Heart left ventricle (tissue), 13 donors: ENCODE measurements at regions not wholly inside any gene's neighbourhood (a gene's known extent, or its start where the extent isn't known, plus 50 kb on each side); places are given as distances from the start of the nearest gene placed in this dataset.

Experiments
- CTCF ChIP-seq, 12 donors: fragments of 200-600 bp; sonication (generic) in 4 of 12; IDR thresholded peaks; one replicate each; pipeline versions ENCODE4 v1.5.0 to v1.8.0; 2018 to 2022; ENCODE audit warnings: antibody characterized with exemption in 12 of 12, mild to moderate bottlenecking in 5 of 12
- POLR2A ChIP-seq, 2 donors: fragments of 450-650 bp; IDR thresholded peaks; one replicate each; pipeline ENCODE4 v1.6.1; 2017; ENCODE audit warnings: antibody characterized with exemption in 2 of 2, mild to moderate bottlenecking in 2 of 2, moderate library complexity in 2 of 2
- donor health status: ischemic (EF 13 %, LVEDD 7.1; RV severe dilation, severe dysfunction).
- donor health status: DM: no; HTN: yes; CAD: no.
- donor health status: DM: no; HTN: no; CAD: no.
- donor health status: ischemic (EF 25% LVEDD 6.9; RV normal size, moderate dysfunction).
- donor health status: ischemic (EF 25% LVEDD 5.7; RV mildly dilated, moderate dysfunction).
- donor health status: ischemic (EF 35%, LVEDD 5.7; RV mildly dilated, moderate dysfunction).
- donor health status: nonischemic (EF 11% LVEDD 7.7; RV severe dilation, severe dysfunction).
- donor health status: DM: yes; HTN: yes; CAD: no.
- donor health status: PGD.
- donor health status: ischemic (EF 29% LVEDD 5.4; RV normal size, mild dysfunction).
- donor health status: nonischemic (EF 23%, LVEDD 6.1; RV moderate dilation, normal function).

- no peak for TF ChIP-seq POLR2A (IDR thresholded peaks at IDR 0.05)
- no peak for TF ChIP-seq CTCF (IDR thresholded peaks at IDR 0.05)
Measured at GRCh38 chr7:18313965-18314364, 181.6 kb upstream of the HDAC9 start.
